Thyroid gland (tissue), 4 donors: ENCODE measurements at regions not wholly inside any gene's neighbourhood (a gene's known extent, or its start where the extent isn't known, plus 50 kb on each side); places are given as distances from the start of the nearest gene placed in this dataset.

Experiments used
- POLR2A ChIP-seq, 2 donors: fragments of 450-650 bp; IDR thresholded peaks; one replicate each; pipeline ENCODE4 v1.6.1; 2017; ENCODE audit warnings: antibody characterized with exemption in 2 of 2, mild to moderate bottlenecking in 2 of 2, moderate library complexity in 1 of 2
- TF ChIP-seq, protein P1 (sequence below), 6 experiments: fragments of 200-600 bp in 3 of 6; fragments of 450-650 bp in 3 of 6; sonication (generic) in 3 of 6; IDR thresholded peaks; one replicate each; pipeline ENCODE4 v1.5.1; 2016 to 2019; ENCODE audit warnings: antibody characterized with exemption in 6 of 6, mild to moderate bottlenecking in 2 of 6, inconsistent platforms in 1 of 6, moderate library complexity in 1 of 6

DNA sequence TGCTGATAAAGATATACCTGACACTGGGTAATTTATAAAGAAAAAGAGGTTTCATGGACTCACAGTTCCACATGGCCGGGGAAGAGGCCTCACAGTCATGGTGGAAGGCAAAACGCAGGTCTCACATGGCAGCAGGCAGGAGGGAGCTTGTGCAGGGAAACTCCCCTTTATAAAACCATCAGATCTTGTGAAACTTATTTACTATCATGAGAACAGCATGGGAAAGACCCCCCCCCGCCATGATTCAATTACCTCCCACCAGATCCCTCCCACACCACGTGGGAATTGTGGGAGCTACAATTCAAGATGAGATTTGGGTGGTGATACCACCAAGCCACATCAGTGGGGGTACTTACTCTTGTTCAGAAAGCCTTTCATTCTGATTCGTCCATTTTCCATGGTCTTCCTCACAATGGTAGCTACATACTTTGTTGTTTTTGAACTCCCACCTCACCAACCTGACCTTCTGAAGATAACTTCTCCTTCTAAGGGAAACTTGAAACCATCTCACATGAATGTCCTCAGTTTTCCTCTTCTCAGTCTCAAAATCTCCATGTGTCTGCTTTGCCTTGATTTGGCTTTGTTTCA lies 275.6 kb upstream of the PROK2 start:
- TF ChIP-seq, protein P1, sequence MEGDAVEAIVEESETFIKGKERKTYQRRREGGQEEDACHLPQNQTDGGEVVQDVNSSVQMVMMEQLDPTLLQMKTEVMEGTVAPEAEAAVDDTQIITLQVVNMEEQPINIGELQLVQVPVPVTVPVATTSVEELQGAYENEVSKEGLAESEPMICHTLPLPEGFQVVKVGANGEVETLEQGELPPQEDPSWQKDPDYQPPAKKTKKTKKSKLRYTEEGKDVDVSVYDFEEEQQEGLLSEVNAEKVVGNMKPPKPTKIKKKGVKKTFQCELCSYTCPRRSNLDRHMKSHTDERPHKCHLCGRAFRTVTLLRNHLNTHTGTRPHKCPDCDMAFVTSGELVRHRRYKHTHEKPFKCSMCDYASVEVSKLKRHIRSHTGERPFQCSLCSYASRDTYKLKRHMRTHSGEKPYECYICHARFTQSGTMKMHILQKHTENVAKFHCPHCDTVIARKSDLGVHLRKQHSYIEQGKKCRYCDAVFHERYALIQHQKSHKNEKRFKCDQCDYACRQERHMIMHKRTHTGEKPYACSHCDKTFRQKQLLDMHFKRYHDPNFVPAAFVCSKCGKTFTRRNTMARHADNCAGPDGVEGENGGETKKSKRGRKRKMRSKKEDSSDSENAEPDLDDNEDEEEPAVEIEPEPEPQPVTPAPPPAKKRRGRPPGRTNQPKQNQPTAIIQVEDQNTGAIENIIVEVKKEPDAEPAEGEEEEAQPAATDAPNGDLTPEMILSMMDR (IDR thresholded peaks at IDR 0.05) = no peak
- no peak for TF ChIP-seq POLR2A (IDR thresholded peaks at IDR 0.05)
